ENCODE measurements at regions not wholly inside any gene's neighbourhood (a gene's known extent, or its start where the extent isn't known, plus 50 kb on each side); places are given as distances from the start of the nearest gene placed in this dataset.

GRCh38 chr12:46430340-46430948 lies 57.9 kb upstream of the SLC38A2 start:
- POLR2A ChIA-PET (ENCODE audit: unreplicated experiment), result interaction anchor here (1.4 to 1.6 kb wide), 2 partner anchors 47 to 126 kb away, joined by 5 read pairs; no protein-coding TSS in a partner anchor
- in situ Hi-C loops (cut with MboI; ENCODE audit: low sequenced_read_pairs), result no loop called here
- 24% methylated on average over 2 of the region's 2 CpGs; no CpG with 5 or more reads in 1 of the 2 experiments for WGBS, 2 experiments (ENCODE audit: extremely low coverage in 2 of 2, insufficient read length in 1 of 2)

More at GRCh38 chr12:46430340-46430948, 57.9 kb upstream of the SLC38A2 start:
- TF ChIP-seq MAZ (IDR thresholded peaks at IDR 0.05; ENCODE audit: borderline replicate concordance, low read depth, low read length), result 0 out of 2 replicates have a peak, but pooled peaks have one; percentile 6
- TF ChIP-seq CEBPB (IDR thresholded peaks at IDR 0.05; ENCODE audit: low read depth, low read length), result peak; percentile 100
- TF ChIP-seq CTCF (conservative IDR thresholded peaks at IDR 0.05; ENCODE audit: low read depth, low read length), result no peak
- TF ChIP-seq RAD21 (IDR thresholded peaks at IDR 0.05; ENCODE audit: low read length), result no peak
- TF ChIP-seq BHLHE40 (IDR thresholded peaks at IDR 0.05; ENCODE audit: low read depth, low read length), result peak; percentile 43; the same call in 1 of the 2 replicates
- TF ChIP-seq SMC3 (IDR thresholded peaks at IDR 0.05; ENCODE audit: low read depth, low read length), result no peak
- no peak for TF ChIP-seq NFE2L2 (IDR thresholded peaks at IDR 0.05; ENCODE audit: low read depth, low read length)
- TF ChIP-seq POLR2A (IDR thresholded peaks at IDR 0.05; ENCODE audit: low read depth, low read length), result no peak
- TF ChIP-seq FOS (IDR thresholded peaks at IDR 0.05; ENCODE audit: low read depth, low read length), result peak; percentile 83
- H2BK120ac ChIP-seq (ENCODE audit: low read depth, low read length), result peak overlapping the region; percentile 96
- peak overlapping the region; percentile 71; the same call in 1 of the 2 replicates for H2AK5ac ChIP-seq (ENCODE audit: low read depth, low read length)
- peak overlapping the region; percentile 66 for H3K27ac ChIP-seq (ENCODE audit: insufficient read depth, low read length)
- DNase-seq, result peak; percentile 89
- H2BK5ac ChIP-seq (ENCODE audit: low read depth, low read length, poor library complexity, severe bottlenecking), result peak overlapping the region; percentile 99
- ATAC-seq (ENCODE audit: low read depth), result peak; percentile 15; the same call in 1 of the 2 replicates
- H3K36me3 ChIP-seq (ENCODE audit: control insufficient read depth, insufficient read depth, low read length), result no peaks in the 10 kb centered on the region
- peak overlapping the region; percentile 76 to 94; a peak in 3 of 4 replicates for H4K8ac ChIP-seq (ENCODE audit: low read depth in 2 of 2, low read length in 2 of 2)
- H3K4me1 ChIP-seq (ENCODE audit: control insufficient read depth, insufficient read depth, low read length), result peaks cover 10% of the 10 kb centered on the region
- peak overlapping the region; percentile 99; the same call in 1 of the 2 replicates for H3K4me2 ChIP-seq (ENCODE audit: low read depth, low read length)
- H3K18ac ChIP-seq (ENCODE audit: low read depth, low read length), result peak overlapping the region; percentile 99
- H3K9me1 ChIP-seq (ENCODE audit: insufficient read depth, low read length), result no peaks in the 10 kb centered on the region; the same call in 1 of the 2 replicates
- intact Hi-C loops (cut with micrococcal nuclease), result loop anchor here (2.0 to 5.0 kb wide), 3 partner anchors 42 to 64 kb away; partner anchors contain the start of gene SLC38A2
- H2AK9ac ChIP-seq (replicated peaks; ENCODE audit: low read depth, low read length, poor library complexity), result no peak overlapping the region
- peak overlapping the region; percentile 99 for H4K5ac ChIP-seq (ENCODE audit: low read depth, low read length)
- H2BK15ac ChIP-seq (ENCODE audit: low read depth, low read length), result peak overlapping the region; percentile 78; the same call in 2 of the 3 replicates
- peak overlapping the region; percentile 86 for H3K14ac ChIP-seq (replicated peaks; ENCODE audit: low read depth, low read length)
- no peak overlapping the region for H3K4me3 ChIP-seq (ENCODE audit: insufficient read depth, low read depth, low read length)
- peaks cover 3% of the 10 kb centered on the region; the same call in 1 of the 2 replicates for H3K9me3 ChIP-seq (ENCODE audit: control insufficient read depth, insufficient read depth, low read length)
- no peaks in the 10 kb centered on the region for H4K20me1 ChIP-seq (ENCODE audit: insufficient read depth, low read length)
- CTCF ChIA-PET, result interaction anchor here (0.6 to 0.7 kb wide), 2 partner anchors 11 to 554 kb away, joined by 3 to 4 read pairs; no protein-coding TSS in a partner anchor
- no TSS peak for BruUV-seq (replicated peaks)
- peaks cover 2 to 12% of the 10 kb centered on the region in 2 experiments; a peak in 2 of 4 replicates for H3K79me1 ChIP-seq (ENCODE audit: low read depth in 1 of 2, low read length in 2 of 2)
- peak overlapping the region; percentile 78 for H3K56ac ChIP-seq (ENCODE audit: extremely low read depth, insufficient read depth, low read length)
- peak overlapping the region; percentile 98 for H2BK20ac ChIP-seq (ENCODE audit: low read depth, low read length)
- H3K27me3 ChIP-seq (ENCODE audit: control insufficient read depth, insufficient read depth, low read length), result no peaks in the 10 kb centered on the region
- peak overlapping the region; percentile 92; the same call in 1 of the 2 replicates for H3K4ac ChIP-seq (ENCODE audit: low read depth, low read length)
- no peak overlapping the region for H3K9ac ChIP-seq (ENCODE audit: low read depth, low read length)
- peak overlapping the region; percentile 81; the same call in 1 of the 2 replicates for H3K23ac ChIP-seq (ENCODE audit: low read depth, low read length)
- H2AFZ ChIP-seq (replicated peaks; ENCODE audit: low read length, poor library complexity), result no peak overlapping the region
- H4K91ac ChIP-seq (ENCODE audit: insufficient read depth, low read depth, low read length), result peak overlapping the region; percentile 93
- dilution Hi-C loops (cut with HindIII; ENCODE audit: low sequenced_read_pairs, unreplicated experiment), result no loop called here

All from IMR-90 (cell line).